PC-3 (cell line): ENCODE measurements at regions not wholly inside any gene's neighbourhood (a gene's known extent, or its start where the extent isn't known, plus 50 kb on each side); places are given as distances from the start of the nearest gene placed in this dataset.

Experiments
- EZH2 ChIP-seq: fragments of 300-600 bp; sonication (generic); IDR thresholded peaks from one replicate; pipeline ENCODE4 v1.6.1; 2017; ENCODE audit warnings: antibody characterized with exemption, mild to moderate bottlenecking, low read length; ENCODE audit not compliant: unreplicated experiment
- EZH2phosphoT487 ChIP-seq: fragments of 300-600 bp; sonication (generic); IDR thresholded peaks from 2 replicates; pipeline ENCODE4 v1.6.1; 2018; ENCODE audit warnings: mild to moderate bottlenecking, antibody characterized with exemption, low read length, borderline replicate concordance
- TF ChIP-seq, protein P1 (sequence below): fragments of 300-600 bp; sonication (generic); conservative IDR thresholded peaks from 2 replicates; pipeline ENCODE4 v1.5.1; 2017; ENCODE audit warnings: antibody characterized with exemption, low read depth, mild to moderate bottlenecking, low read length

DNA sequence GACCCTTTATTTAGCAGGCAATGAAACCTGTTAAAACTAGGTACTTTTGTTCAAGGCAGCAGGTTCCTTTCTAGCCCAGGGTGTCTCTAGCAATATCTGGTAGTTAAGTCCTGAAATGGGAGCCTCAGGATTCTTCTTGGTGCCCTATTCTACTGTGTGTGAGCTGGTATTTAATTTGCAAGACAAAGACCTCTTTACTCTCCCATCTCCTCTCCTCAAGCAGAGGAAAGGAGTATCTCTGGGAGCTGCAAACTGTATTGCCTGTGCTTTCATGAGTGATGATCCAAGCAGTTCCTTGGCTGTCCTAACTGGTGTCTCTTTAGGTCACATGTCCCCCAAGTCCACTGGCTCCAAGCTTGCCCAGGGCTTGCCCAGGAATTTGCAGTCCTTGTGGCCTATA, 188.2 kb downstream of the SI start:
- TF ChIP-seq, protein P1, sequence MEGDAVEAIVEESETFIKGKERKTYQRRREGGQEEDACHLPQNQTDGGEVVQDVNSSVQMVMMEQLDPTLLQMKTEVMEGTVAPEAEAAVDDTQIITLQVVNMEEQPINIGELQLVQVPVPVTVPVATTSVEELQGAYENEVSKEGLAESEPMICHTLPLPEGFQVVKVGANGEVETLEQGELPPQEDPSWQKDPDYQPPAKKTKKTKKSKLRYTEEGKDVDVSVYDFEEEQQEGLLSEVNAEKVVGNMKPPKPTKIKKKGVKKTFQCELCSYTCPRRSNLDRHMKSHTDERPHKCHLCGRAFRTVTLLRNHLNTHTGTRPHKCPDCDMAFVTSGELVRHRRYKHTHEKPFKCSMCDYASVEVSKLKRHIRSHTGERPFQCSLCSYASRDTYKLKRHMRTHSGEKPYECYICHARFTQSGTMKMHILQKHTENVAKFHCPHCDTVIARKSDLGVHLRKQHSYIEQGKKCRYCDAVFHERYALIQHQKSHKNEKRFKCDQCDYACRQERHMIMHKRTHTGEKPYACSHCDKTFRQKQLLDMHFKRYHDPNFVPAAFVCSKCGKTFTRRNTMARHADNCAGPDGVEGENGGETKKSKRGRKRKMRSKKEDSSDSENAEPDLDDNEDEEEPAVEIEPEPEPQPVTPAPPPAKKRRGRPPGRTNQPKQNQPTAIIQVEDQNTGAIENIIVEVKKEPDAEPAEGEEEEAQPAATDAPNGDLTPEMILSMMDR: no peak
- TF ChIP-seq EZH2 (no peak), EZH2phosphoT487 (no peak)
